ENCODE measurements at regions not wholly inside any gene's neighbourhood (a gene's known extent, or its start where the extent isn't known, plus 50 kb on each side); places are given as distances from the start of the nearest gene placed in this dataset.

GRCh38 chr4:38278255-38278654 is 318.1 kb downstream of the PTTG2 start:
- no peak for TF ChIP-seq CTCF (conservative IDR thresholded peaks at IDR 0.05)
- TF ChIP-seq ZFX (IDR thresholded peaks at IDR 0.05) = no peak

All from C4-2B (cell line).